Body of pancreas (tissue), 4 donors: ENCODE measurements at regions not wholly inside any gene's neighbourhood (a gene's known extent, or its start where the extent isn't known, plus 50 kb on each side); places are given as distances from the start of the nearest gene placed in this dataset.

ENCODE experiments used
- ATAC-seq: fragments of 150-250 bp; one replicate; pipeline ENCODE4 v1.9.1; 2016
- DNase-seq, 4 donors: peaks; one replicate each; pipeline ENCODE4 v3.0.0-alpha.2; 2019
- H3K27ac ChIP-seq, 4 donors: fragments of 200-600 bp; sonication (generic); 1 replicate in 3 of 4; 2 replicates in 1 of 4; pipeline versions ENCODE4 v1.5.1 to v1.6.1; 2016 to 2019; ENCODE audit warnings: mild to moderate bottlenecking in 1 of 4, mixed read lengths in 1 of 4, moderate library complexity in 1 of 4
- H3K27me3 ChIP-seq, 2 donors: fragments of 200-600 bp; sonication (generic); one replicate each; pipeline ENCODE4 v1.6.0; 2016; ENCODE audit warnings: mild to moderate bottlenecking in 1 of 2
- H3K36me3 ChIP-seq, 2 donors: fragments of 200-600 bp; sonication (generic); replicated peaks in 1 of 2; 2 replicates each; pipeline ENCODE4 v1.5.1; 2016; ENCODE audit warnings: low read depth in 2 of 2; ENCODE audit not compliant: insufficient read depth in 1 of 2
- H3K4me1 ChIP-seq: fragments of 200-600 bp; sonication (generic); one replicate; pipeline ENCODE4 v1.6.0; 2016
- H3K4me3 ChIP-seq, 2 donors: fragments of 200-600 bp; sonication (generic); 1 replicate in 1 of 2; 2 replicates in 1 of 2; pipeline ENCODE4 v1.5.1; 2016 to 2019
- H3K9me3 ChIP-seq, 3 donors: fragments of 200-600 bp; sonication (generic); 1 replicate in 2 of 3; 2 replicates in 1 of 3; pipeline ENCODE4 v1.5.1; 2016
- POLR2A ChIP-seq, 3 donors: fragments of 450-650 bp; IDR thresholded peaks; one replicate each; pipeline ENCODE4 v1.6.1; 2016; ENCODE audit warnings: antibody characterized with exemption in 3 of 3, mild to moderate bottlenecking in 2 of 3
- WGBS, 2 donors: methylation state at CpG; one replicate each; pipeline ENCODE4 v1.1.5; 2017; 5-methylcytosine and 5-hydroxymethylcytosine counted together
- intact Hi-C: fragments of 100-400 bp; cut with DNase I; formaldehyde crosslinking; loops from one replicate; pipeline ENCODE4 v1.15.1; 2023
- TF ChIP-seq, protein P1 (sequence below), 7 experiments: fragments of 450-650 bp in 4 of 7; fragments of 200-600 bp in 3 of 7; sonication (generic) in 3 of 7; IDR thresholded peaks; one replicate each; pipeline ENCODE4 v1.5.1; 2016 to 2019; ENCODE audit warnings: antibody characterized with exemption in 7 of 7

GRCh38 chr4:126559961-126560360 lies 1072.8 kb upstream of the INTU start:
- ATAC-seq, result no peak
- 33 to 36% methylated on average over 2 of the region's 2 CpGs for WGBS, 2 donors
- DNase-seq, result no peak
- Histone ChIP-seq H3K4me3 (no peak overlapping the region), H3K9me3 (no peaks in the 10 kb centered on the region), H3K27me3 (no peaks in the 10 kb centered on the region), H3K4me1 (no peaks in the 10 kb centered on the region), H3K36me3 (no peaks in the 10 kb centered on the region), H3K27ac (no peak overlapping the region)
- intact Hi-C loops, result no loop called here
- no peak for TF ChIP-seq POLR2A (IDR thresholded peaks at IDR 0.05)
- TF ChIP-seq, protein P1, sequence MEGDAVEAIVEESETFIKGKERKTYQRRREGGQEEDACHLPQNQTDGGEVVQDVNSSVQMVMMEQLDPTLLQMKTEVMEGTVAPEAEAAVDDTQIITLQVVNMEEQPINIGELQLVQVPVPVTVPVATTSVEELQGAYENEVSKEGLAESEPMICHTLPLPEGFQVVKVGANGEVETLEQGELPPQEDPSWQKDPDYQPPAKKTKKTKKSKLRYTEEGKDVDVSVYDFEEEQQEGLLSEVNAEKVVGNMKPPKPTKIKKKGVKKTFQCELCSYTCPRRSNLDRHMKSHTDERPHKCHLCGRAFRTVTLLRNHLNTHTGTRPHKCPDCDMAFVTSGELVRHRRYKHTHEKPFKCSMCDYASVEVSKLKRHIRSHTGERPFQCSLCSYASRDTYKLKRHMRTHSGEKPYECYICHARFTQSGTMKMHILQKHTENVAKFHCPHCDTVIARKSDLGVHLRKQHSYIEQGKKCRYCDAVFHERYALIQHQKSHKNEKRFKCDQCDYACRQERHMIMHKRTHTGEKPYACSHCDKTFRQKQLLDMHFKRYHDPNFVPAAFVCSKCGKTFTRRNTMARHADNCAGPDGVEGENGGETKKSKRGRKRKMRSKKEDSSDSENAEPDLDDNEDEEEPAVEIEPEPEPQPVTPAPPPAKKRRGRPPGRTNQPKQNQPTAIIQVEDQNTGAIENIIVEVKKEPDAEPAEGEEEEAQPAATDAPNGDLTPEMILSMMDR (IDR thresholded peaks at IDR 0.05), result no peak

DNA sequence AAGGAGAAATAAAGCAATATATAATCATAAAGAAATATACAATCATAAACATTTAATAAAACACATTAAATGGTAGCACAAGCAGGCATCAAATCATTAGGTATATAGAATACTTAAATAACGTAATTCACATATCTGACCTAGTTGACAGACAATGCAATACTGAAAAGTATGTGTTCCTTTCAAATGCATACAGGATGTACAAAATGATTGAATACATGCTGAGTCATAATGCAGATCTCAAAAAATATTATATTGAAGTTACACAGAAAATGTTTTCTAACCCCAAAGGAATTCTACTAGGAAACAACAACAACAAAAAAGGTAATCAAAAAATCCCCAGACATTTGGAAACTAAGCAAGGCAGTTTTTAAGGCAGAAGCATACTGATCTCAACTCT lies 1072.0 kb upstream of the INTU start:
- H3K4me1 ChIP-seq, result no peaks in the 10 kb centered on the region
- H3K9me3 ChIP-seq, result no peaks in the 10 kb centered on the region
- no peak overlapping the region for H3K4me3 ChIP-seq
- DNase-seq, result no peak
- H3K27ac ChIP-seq, result no peak overlapping the region
- intact Hi-C loops, result no loop called here
- no peaks in the 10 kb centered on the region for H3K27me3 ChIP-seq
- ATAC-seq, result no peak
- WGBS, 2 donors, result 48 to 62% methylated on average over 1 of the region's 1 CpG
- TF ChIP-seq, protein P1 (IDR thresholded peaks at IDR 0.05), result no peak
- no peak for TF ChIP-seq POLR2A (IDR thresholded peaks at IDR 0.05)
- H3K36me3 ChIP-seq, result no peaks in the 10 kb centered on the region

GRCh38 chr4:126563389-126563788 lies 1069.4 kb upstream of the INTU start:
- H3K9me3 ChIP-seq, result no peaks in the 10 kb centered on the region
- H3K27me3 ChIP-seq, result no peaks in the 10 kb centered on the region
- H3K4me3 ChIP-seq, result no peak overlapping the region
- DNase-seq (no peak), ATAC-seq (no peak)
- TF ChIP-seq, protein P1 (IDR thresholded peaks at IDR 0.05), result no peak
- TF ChIP-seq POLR2A (IDR thresholded peaks at IDR 0.05), result no peak
- intact Hi-C loops, result no loop called here
- H3K27ac ChIP-seq, result no peak overlapping the region
- no peaks in the 10 kb centered on the region for H3K36me3 ChIP-seq
- WGBS, 2 donors, result 78 to 85% methylated on average over 11 of the region's 11 CpGs
- H3K4me1 ChIP-seq, result no peaks in the 10 kb centered on the region

DNA sequence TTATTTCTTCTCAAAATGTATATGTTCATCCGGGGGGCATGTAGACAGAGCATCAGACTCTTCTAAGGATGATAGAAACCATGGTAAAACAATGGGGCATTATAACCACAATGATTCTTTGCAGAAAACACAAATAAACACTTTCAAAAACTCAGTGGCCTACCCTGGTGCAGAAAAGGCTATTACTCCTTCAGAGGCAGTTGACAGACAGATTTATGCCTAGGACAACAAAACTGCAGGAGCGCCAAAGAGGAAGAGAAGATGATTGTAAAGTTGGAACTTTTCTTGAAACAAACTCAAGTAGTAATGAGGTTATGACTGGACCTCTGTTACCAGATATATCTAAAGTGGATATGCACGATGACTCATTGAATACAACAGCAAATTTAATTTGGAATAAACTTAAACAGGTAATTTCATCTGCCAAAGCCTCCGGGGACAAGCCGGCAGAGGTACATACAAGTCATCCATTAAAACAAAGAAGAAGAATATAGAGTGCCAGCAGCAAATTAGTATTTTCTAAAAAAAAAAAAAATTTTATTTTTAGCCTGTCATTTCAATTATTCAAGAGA lies 1068.4 kb upstream of the INTU start:
- ATAC-seq (no peak), DNase-seq (no peak)
- H3K4me1 ChIP-seq, result no peaks in the 10 kb centered on the region
- no peaks in the 10 kb centered on the region for H3K36me3 ChIP-seq
- intact Hi-C loops, result no loop called here
- H3K4me3 ChIP-seq, result no peak overlapping the region
- H3K9me3 ChIP-seq, result no peaks in the 10 kb centered on the region
- no peaks in the 10 kb centered on the region for H3K27me3 ChIP-seq
- 67 to 78% methylated on average over 5 of the region's 5 CpGs for WGBS, 2 donors
- H3K27ac ChIP-seq, result no peak overlapping the region
- TF ChIP-seq, protein P1 (IDR thresholded peaks at IDR 0.05), result no peak
- no peak for TF ChIP-seq POLR2A (IDR thresholded peaks at IDR 0.05)
